ENCODE measurements at regions not wholly inside any gene's neighbourhood (a gene's known extent, or its start where the extent isn't known, plus 50 kb on each side); places are given as distances from the start of the nearest gene placed in this dataset.

- TF ChIP-seq HES2 (IDR thresholded peaks at IDR 0.05) (no peak), POLR2A (IDR thresholded peaks at IDR 0.05; ENCODE audit: low read length) (no peak), HMGXB4 (CRISPR knock-in tag; IDR thresholded peaks at IDR 0.05; ENCODE audit: borderline replicate concordance) (no peak), CTCF (IDR thresholded peaks at IDR 0.05) (no peak), CEBPB (IDR thresholded peaks at IDR 0.05) (no peak), USF2 (IDR thresholded peaks at IDR 0.05) (no peak), MAFK (IDR thresholded peaks at IDR 0.05; ENCODE audit: partially characterized antibody) (no peak), NPAS2 (CRISPR knock-in tag; IDR thresholded peaks at IDR 0.05; ENCODE audit: borderline replicate concordance) (no peak), BHLHE40 (IDR thresholded peaks at IDR 0.05; ENCODE audit: low read depth, low read length) (no peak)
Measured at GRCh38 chr3:162365066-162365719, 868.6 kb downstream of the OTOL1 start.

Data from A549 (cell line).